CD14-positive monocyte (primary cell): ENCODE measurements at regions not wholly inside any gene's neighbourhood (a gene's known extent, or its start where the extent isn't known, plus 50 kb on each side); places are given as distances from the start of the nearest gene placed in this dataset.
"Not testable (repeated sequence)": the region's sequence is repeated elsewhere in the genome, so short reads cannot be mapped to it uniquely, and the experiment has no call there.

Source experiments
- DNase-seq, 3 donors: peaks; one replicate each; pipeline ENCODE4 v3.0.0-alpha.2; 2011 to 2022
- H2AFZ ChIP-seq: 2 replicates; pipeline ENCODE4 v1.6.0; 2012; ENCODE audit warnings: mild to moderate bottlenecking, low read depth, low read length, inconsistent platforms; ENCODE audit not compliant: insufficient read depth, poor library complexity, severe bottlenecking
- H3K27ac ChIP-seq, 2 donors: 1 replicate in 1 of 2; 2 replicates in 1 of 2; pipeline ENCODE4 v1.5.1; 2012 to 2013; ENCODE audit warnings: low read length in 2 of 2, control low read depth in 1 of 2, inconsistent platforms in 1 of 2, low read depth in 1 of 2, mild to moderate bottlenecking in 1 of 2
- H3K27me3 ChIP-seq, 2 donors: one replicate each; pipeline versions ENCODE4 v1.6.0 to v1.6.1; 2011 to 2013; ENCODE audit warnings: low read length in 2 of 2; ENCODE audit not compliant: control insufficient read depth in 2 of 2, insufficient read depth in 2 of 2
- H3K36me3 ChIP-seq, 2 donors: replicated peaks in 1 of 2; 1 replicate in 1 of 2; 2 replicates in 1 of 2; pipeline versions ENCODE4 v1.5.1 to v1.6.1; 2012 to 2013; ENCODE audit warnings: low read length in 2 of 2, control low read depth in 1 of 2, inconsistent platforms in 1 of 2, mild to moderate bottlenecking in 1 of 2; ENCODE audit not compliant: insufficient read depth in 2 of 2, control insufficient read depth in 1 of 2
- H3K4me1 ChIP-seq, 2 donors: 1 replicate in 1 of 2; 2 replicates in 1 of 2; pipeline versions ENCODE4 v1.5.1 to v1.6.1; 2012 to 2013; ENCODE audit warnings: low read length in 2 of 2, control low read depth in 1 of 2, inconsistent platforms in 1 of 2, mild to moderate bottlenecking in 1 of 2, moderate library complexity in 1 of 2; ENCODE audit not compliant: insufficient read depth in 2 of 2, control insufficient read depth in 1 of 2
- H3K4me2 ChIP-seq: replicated peaks from 2 replicates; pipeline ENCODE3; 2012; ENCODE audit warnings: low read length, moderate library complexity, mild to moderate bottlenecking; ENCODE audit not compliant: poor library complexity, severe bottlenecking; ENCODE audit errors: extremely low read depth
- H3K4me3 ChIP-seq, 3 experiments: fragments of 200-600 bp in 1 of 3; sonication (generic) in 1 of 3; replicated peaks in 1 of 3; 1 replicate in 2 of 3; 2 replicates in 1 of 3; pipeline ENCODE4 v1.5.1; 2011 to 2013; ENCODE audit warnings: low read length in 3 of 3, mild to moderate bottlenecking in 3 of 3, control low read depth in 2 of 3, low read depth in 2 of 3, inconsistent platforms in 1 of 3, moderate library complexity in 1 of 3
- H3K79me2 ChIP-seq: 2 replicates; pipeline ENCODE4 v1.6.0; 2012; ENCODE audit warnings: mild to moderate bottlenecking, control low read depth, inconsistent platforms, low read length, moderate library complexity; ENCODE audit not compliant: insufficient read depth
- H3K9ac ChIP-seq: 2 replicates; pipeline ENCODE4 v1.6.0; 2017; ENCODE audit warnings: low read length, mild to moderate bottlenecking; ENCODE audit not compliant: insufficient read depth, poor library complexity, severe bottlenecking
- H3K9me3 ChIP-seq, 2 donors: replicated peaks in 1 of 2; 1 replicate in 1 of 2; 2 replicates in 1 of 2; pipeline versions ENCODE4 v1.5.1 to v1.6.1; 2012 to 2013; ENCODE audit warnings: low read length in 2 of 2, control low read depth in 1 of 2; ENCODE audit not compliant: control insufficient read depth in 1 of 2, insufficient read depth in 1 of 2
- H4K20me1 ChIP-seq: 2 replicates; pipeline ENCODE4 v1.6.0; 2012; ENCODE audit warnings: mild to moderate bottlenecking, low read length, control low read depth, moderate library complexity; ENCODE audit not compliant: insufficient read depth
- H3K27ac Mint-ChIP-seq, 7 donors: one replicate each; pipeline ENCODE4 v1.8.0; 2020; ENCODE audit warnings: mild to moderate bottlenecking in 7 of 7, mixed read lengths in 7 of 7, moderate library complexity in 6 of 7, inconsistent platforms in 2 of 7
- H3K27me3 Mint-ChIP-seq, 3 donors: one replicate each; pipeline ENCODE4 v1.8.0; 2021 to 2022; ENCODE audit warnings: low read depth in 3 of 3, mild to moderate bottlenecking in 3 of 3, mixed read lengths in 3 of 3, moderate library complexity in 3 of 3, inconsistent platforms in 1 of 3
- H3K36me3 Mint-ChIP-seq, 2 donors: one replicate each; pipeline ENCODE4 v1.8.0; 2020; ENCODE audit warnings: mixed read lengths in 2 of 2, inconsistent platforms in 1 of 2, mild to moderate bottlenecking in 1 of 2
- H3K4me1 Mint-ChIP-seq: one replicate; pipeline ENCODE4 v1.8.0; 2020; ENCODE audit warnings: mild to moderate bottlenecking, mixed read lengths
- H3K4me3 Mint-ChIP-seq, 2 donors: one replicate each; pipeline ENCODE4 v1.8.0; 2020; ENCODE audit warnings: mild to moderate bottlenecking in 2 of 2, mixed read lengths in 2 of 2, moderate library complexity in 1 of 2
- H3K9me3 Mint-ChIP-seq, 7 donors: one replicate each; pipeline ENCODE4 v1.8.0; 2020 to 2022; ENCODE audit warnings: mixed read lengths in 7 of 7, mild to moderate bottlenecking in 6 of 7, moderate library complexity in 6 of 7, inconsistent platforms in 2 of 7
- WGBS: methylation state at CpG from one replicate; pipeline ENCODE4 v1.1.5; 2013; ENCODE audit warnings: missing lambda C conversion rate; ENCODE audit not compliant: insufficient coverage; 5-methylcytosine and 5-hydroxymethylcytosine counted together
- intact Hi-C, 2 donors: fragments of 100-400 bp; cut with micrococcal nuclease; formaldehyde crosslinking; loops; one replicate each; pipeline versions ENCODE4 v1.15.0 to v1.15.1; 2023

DNA sequence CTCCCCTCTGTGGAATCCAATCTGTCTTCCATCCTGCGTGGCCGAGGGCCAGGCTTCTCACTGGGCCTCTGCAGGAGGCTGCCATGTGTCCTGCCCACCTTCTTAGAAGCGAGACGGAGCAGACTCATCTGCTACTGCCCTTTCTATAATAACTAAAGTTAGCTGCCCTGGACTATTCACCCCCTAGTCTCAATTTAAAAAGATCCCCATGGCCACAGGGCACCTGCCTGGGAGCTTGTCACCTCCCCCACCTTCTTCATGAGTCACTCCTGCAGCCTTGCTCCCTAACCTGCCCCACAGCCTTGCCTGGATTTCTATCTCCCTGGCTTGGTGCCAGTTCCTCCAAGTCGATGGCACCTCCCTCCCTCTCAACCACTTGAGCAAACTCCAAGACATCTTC lies 52.7 kb upstream of the IQSEC3 start:
- H3K36me3 ChIP-seq, H4K20me1 ChIP-seq, H3K27me3 Mint-ChIP-seq, H3K4me3 Mint-ChIP-seq, H3K27ac Mint-ChIP-seq, intact Hi-C loops, H3K9ac ChIP-seq, H3K4me3 ChIP-seq, H3K4me1 ChIP-seq, H2AFZ ChIP-seq, H3K36me3 Mint-ChIP-seq, H3K79me2 ChIP-seq, DNase-seq, H3K27ac ChIP-seq, H3K27me3 ChIP-seq, H3K4me1 Mint-ChIP-seq, H3K9me3 ChIP-seq, H3K4me2 ChIP-seq: not testable (repeated sequence)
- WGBS: 88% methylated on average over 4 of the region's 5 CpGs
- peaks cover 0 to 11% (median 2%) of the 10 kb centered on the region in 7 donors for H3K9me3 Mint-ChIP-seq

GRCh38 chr12:14696-15095 lies 51.9 kb upstream of the IQSEC3 start:
- H3K4me3 ChIP-seq, H4K20me1 ChIP-seq, intact Hi-C loops, H3K36me3 Mint-ChIP-seq, H3K27me3 ChIP-seq, H3K27ac ChIP-seq, DNase-seq, H3K4me1 ChIP-seq, H3K9ac ChIP-seq, H3K4me1 Mint-ChIP-seq, H3K36me3 ChIP-seq, H3K79me2 ChIP-seq, H3K4me3 Mint-ChIP-seq, H2AFZ ChIP-seq, H3K9me3 ChIP-seq, H3K27ac Mint-ChIP-seq, H3K4me2 ChIP-seq, H3K27me3 Mint-ChIP-seq: not testable (repeated sequence)
- peaks cover 0 to 11% (median 2%) of the 10 kb centered on the region in 7 donors for H3K9me3 Mint-ChIP-seq
- WGBS: no CpG with 5 or more reads among the region's 12 CpGs

- H3K27me3 Mint-ChIP-seq, DNase-seq, intact Hi-C loops, H2AFZ ChIP-seq, H4K20me1 ChIP-seq, H3K4me1 Mint-ChIP-seq, H3K27ac ChIP-seq, H3K4me3 ChIP-seq, H3K4me2 ChIP-seq, H3K9me3 ChIP-seq, H3K4me1 ChIP-seq, H3K9me3 Mint-ChIP-seq, H3K36me3 ChIP-seq, H3K27me3 ChIP-seq, H3K79me2 ChIP-seq, H3K27ac Mint-ChIP-seq, H3K4me3 Mint-ChIP-seq, H3K9ac ChIP-seq, H3K36me3 Mint-ChIP-seq: not testable (repeated sequence)
- 100% methylated on average over 4 of the region's 9 CpGs for WGBS
Observed at GRCh38 chr12:15381-15780, 51.2 kb upstream of the IQSEC3 start.

GRCh38 chr12:16019-16418 lies 50.5 kb upstream of the IQSEC3 start:
- peaks cover 7 to 16% of the 10 kb centered on the region in 2 donors for H3K36me3 Mint-ChIP-seq
- H3K4me3 ChIP-seq, H3K4me2 ChIP-seq, intact Hi-C loops, H3K4me3 Mint-ChIP-seq, H2AFZ ChIP-seq, DNase-seq, H3K9ac ChIP-seq, H3K27ac Mint-ChIP-seq, H3K9me3 ChIP-seq, H3K4me1 ChIP-seq, H3K79me2 ChIP-seq, H4K20me1 ChIP-seq, H3K27me3 ChIP-seq, H3K27me3 Mint-ChIP-seq, H3K27ac ChIP-seq, H3K9me3 Mint-ChIP-seq: not testable (repeated sequence)
- peaks cover 2 to 12% of the 10 kb centered on the region in 2 donors for H3K36me3 ChIP-seq
- H3K4me1 Mint-ChIP-seq: peaks cover 11% of the 10 kb centered on the region
- no CpG with 5 or more reads among the region's 9 CpGs for WGBS
